Middle frontal gyrus (tissue), 1 donor: ENCODE measurements at regions not wholly inside any gene's neighbourhood (a gene's known extent, or its start where the extent isn't known, plus 50 kb on each side); places are given as distances from the start of the nearest gene placed in this dataset.

ENCODE experiments used
- DNase-seq: peaks from one replicate; pipeline ENCODE4 v3.0.0-alpha.2; 2015; ENCODE audit warnings: low spot score; ENCODE audit errors: extremely low spot score

DNA sequence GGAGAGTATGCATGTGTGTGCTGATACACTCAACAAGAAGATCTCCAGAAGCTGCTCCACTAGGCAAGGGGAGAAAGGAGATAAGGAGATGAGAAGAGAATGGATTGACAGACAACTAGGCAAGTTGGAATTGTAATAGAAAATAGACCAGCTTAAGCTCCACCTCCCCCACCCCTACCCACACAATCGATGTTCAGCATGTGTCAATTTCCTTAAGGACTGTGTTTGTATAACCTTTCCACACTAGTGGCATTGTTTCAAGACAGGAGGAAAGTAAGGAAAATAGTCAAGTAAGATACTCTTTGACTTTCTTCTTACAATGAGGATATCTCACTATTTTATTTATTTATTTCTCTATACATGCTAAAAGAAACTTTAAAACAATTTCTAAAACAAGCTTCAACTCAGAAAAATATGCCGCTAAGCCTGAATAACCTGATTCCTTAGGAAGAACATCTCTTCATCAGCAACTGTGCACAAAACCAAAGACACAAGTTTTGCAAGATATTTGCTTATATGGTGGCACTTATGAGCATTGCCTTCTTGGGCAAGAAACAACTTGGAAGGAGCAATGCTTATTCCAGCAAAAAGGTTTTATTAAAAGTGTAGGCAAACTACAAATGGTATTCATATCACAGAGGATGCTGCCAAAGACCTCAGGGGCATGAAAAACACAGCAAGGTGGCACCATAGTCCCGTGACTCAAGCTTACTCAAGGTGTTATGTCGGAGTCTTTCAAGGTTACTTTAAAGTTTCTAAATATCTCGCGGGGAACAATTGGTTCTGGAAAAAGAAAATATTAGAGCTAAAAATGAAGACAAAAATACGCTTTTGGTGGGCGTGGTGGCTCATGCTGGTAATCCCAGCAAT, 249.1 kb downstream of the COL12A1 start:
- DNase-seq = no peak

DNA sequence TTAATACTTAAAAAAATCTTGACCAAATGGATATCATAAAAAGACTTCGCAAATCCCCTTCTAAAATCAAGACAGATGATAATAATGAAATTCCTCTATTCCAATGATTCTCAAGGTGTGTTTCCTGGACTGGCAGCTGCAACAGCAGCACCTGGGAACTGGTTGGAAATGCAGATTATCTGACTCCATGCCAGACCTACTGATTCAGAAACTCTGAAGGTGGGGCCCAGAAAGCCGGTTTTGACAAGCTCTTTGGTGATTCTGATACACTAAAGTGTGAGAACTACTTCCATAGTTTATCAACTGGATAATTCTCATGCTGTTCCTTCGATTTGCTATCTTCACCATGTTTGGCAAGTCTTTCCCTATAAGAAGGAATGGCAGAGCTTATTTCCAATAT, 252.1 kb downstream of the COL12A1 start:
- DNase-seq = no peak

GRCh38 chr6:74946961-74947360, 258.9 kb downstream of the COL12A1 start:
- DNase-seq = no peak

GRCh38 chr6:74942130-74942529, 263.7 kb downstream of the COL12A1 start:
- no peak for DNase-seq

DNA sequence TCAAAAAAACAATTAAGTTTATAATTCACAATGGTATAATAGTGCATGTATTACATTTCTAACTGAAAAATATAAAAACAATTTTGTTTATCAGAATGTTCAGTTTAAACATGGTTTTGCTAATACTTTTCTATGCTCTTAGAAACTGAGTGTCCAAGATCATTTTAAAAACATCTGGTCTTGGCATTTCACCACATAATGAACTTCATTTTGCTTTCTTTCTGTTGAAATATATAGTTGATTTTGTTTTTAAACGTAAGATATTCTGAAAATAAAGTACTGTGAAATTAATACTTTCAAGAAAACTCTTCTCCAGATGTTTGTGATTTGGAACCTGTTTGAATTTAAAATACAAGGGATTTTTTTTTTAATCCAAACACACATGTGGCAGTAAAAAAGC, 264.4 kb downstream of the COL12A1 start:
- DNase-seq = no peak

DNA sequence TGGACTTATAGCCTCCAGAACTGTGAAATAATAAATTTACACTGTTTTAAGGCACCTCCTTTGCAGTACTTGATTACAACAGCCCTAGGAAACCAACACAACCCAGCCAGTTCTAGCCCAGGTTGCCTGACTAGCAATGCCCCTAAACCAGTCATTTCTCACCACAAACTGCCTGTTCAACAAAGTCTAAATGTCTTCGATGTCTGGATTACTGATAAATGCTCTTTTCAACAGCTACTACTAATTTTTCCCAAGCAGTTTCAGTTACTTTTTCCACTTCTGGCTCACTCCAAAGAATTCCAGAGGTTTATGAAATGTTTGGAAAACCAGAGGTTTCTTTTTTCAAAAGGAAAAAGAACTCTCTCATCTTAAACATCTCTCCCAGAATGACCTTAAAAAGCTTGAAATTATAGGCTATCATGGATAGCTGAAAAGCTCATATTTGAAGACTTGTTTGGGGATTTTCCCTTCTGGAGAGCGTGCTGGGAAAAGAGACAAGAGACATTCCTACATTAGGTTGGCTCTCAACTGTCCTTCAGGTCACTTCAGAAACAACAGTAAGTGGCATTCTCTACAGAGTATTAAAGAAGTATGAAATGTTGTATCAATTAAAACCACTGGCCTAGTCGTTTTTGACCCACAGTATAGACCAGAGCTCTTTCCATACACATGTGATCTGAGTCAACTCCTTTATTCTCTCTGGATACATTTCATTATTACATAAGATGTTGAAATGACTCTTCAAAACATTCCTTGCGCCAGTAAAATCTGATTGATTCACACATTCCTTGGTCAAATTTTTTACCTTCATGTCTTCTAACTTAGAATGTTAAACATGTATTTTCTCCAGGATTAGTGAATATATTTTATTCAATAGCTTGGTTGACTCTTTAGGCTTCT, 265.9 kb downstream of the COL12A1 start:
- DNase-seq = no peak

DNA sequence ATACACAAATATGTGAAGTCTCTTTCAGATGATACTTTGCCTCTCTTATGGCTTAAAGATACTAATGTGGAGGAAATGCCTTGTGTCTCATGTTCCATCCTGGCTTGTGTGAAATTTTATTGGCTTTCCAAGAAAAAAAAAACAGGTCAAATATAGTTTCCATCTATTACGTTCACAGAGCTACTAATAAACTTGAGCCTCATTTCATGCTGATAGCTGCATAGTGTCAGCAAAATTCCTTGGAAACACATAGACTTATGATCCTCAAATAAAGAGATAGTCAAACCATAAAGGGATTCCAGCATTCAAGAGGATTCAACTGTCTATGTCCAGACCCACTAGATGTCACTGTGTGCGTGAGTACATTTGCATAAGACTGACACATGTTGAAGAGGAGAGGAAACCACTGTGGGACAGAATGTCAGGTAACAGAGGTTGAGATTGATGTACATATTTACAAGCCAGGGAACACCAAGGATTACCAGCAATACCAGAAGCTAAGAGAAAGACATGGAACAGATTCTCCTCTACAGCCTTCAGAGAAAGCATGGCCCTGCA, 266.6 kb downstream of the COL12A1 start:
- no peak for DNase-seq

- no peak for DNase-seq
These were observed 267.9 kb downstream of the COL12A1 start for GRCh38 chr6:74937936-74938335.

GRCh38 chr6:74936886-74937285, 269.0 kb downstream of the COL12A1 start:
- DNase-seq = no peak

DNA sequence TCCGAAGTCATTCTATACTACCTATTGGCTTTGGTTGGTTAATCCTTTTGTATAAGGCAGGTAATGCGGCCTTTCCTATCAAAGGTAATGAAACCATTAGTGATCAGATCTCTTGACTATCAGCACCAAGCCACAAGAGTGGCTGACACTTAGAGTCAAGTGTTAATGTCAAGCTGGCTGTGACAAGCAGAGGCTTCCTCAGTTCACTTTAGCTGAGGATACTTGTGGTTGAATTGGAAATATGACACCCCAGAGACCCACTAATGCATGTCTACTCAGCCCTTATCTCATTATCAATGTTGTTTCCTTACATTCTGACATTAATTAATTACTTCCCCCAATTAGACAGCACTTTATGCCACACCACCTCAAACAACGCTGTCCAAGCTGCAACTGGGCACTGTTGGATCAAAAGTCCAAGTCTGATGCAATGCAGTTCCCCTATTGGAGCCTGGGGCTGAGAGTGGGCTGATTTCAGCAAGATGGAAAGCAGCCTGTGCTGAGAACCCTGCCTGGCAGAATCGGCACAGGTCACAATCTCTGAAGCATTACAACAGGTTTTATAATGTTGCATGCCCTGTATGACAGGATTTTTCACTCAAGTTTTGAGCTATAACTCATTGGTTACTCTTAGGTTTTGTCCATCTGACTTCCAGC, 273.5 kb downstream of the COL12A1 start:
- no peak for DNase-seq

GRCh38 chr6:74931558-74931957, 274.3 kb downstream of the COL12A1 start:
- no peak for DNase-seq

DNA sequence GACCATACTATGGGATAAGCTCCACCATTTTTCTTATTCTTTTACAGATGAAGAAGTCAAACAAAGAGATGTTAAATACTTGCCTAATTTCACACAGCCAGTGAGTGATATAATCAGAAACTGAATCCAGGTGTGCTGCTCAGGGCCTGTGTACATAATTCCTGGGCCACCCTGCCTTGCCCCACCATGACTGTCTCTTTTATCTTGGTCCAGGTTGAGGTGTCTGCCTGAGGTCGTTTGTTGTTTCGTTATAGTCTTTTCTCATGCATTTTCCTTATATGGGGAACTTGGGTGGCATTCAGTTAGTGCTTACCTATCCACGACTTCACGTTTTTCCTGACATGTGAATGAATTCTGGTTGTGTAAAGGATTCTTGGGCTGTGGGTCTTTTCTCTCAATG, 277.6 kb downstream of the COL12A1 start:
- no peak for DNase-seq

GRCh38 chr6:74927299-74927698, 278.6 kb downstream of the COL12A1 start:
- DNase-seq = no peak

DNA sequence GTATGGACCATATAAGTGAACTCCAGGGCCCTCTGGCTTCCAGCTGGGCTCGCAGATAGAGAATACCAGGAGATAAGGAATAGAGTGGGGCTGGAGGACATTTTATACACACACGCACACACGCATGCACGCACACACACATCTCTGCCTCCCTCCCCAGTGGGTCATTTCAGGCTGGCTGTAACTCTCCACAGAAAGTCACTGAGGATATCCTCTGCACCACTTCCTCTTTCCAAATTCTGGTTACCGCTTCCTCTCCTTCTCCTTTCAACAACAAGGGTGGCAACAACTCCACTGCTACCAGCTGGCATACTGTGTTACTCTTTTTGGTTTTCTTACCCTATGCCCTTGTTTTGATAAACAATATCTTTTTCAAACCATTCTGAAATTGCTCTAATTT, 280.2 kb downstream of the COL12A1 start:
- no peak for DNase-seq

DNA sequence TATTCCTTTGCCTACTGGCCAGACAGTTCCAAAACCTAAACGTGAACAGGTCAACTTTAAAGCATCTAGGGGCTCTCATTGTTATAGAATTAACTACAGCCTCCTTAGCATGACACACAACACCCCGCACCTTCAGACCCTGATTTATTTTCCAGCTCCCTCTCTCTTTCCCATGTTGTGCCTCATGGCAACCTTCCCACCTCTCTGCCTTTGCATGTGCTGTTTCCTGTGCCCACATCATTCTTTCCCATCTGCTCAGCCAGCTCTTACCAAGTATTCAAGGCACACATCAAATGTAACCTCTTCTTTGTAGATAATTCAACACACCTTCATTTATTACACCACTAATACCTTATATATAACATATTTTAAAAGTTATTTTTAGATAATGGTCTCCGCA, 291.0 kb downstream of the COL12A1 start:
- no peak for DNase-seq

GRCh38 chr6:74912234-74912633, 293.6 kb downstream of the COL12A1 start:
- DNase-seq = no peak

GRCh38 chr6:74902846-74903245, 303.0 kb downstream of the COL12A1 start:
- no peak for DNase-seq

DNA sequence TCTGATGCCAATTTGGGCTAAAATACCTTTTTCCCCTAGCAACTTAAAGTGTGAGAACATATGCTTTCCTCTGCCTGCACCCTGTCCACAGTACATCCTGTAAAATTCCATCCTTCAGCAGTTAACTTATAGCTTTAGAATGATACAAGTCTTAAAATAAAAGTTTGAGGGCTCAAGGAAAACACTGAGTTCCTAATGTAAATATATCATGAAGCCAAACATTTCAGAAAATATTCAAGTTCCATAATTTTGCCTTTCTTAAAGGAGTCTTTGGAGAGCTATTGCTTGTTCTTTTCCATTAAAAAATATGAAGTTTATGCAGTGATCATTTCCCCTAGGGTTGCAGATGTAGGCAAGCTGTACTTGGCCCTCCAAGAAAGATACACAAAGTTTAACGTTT, 303.8 kb downstream of the COL12A1 start:
- DNase-seq = no peak

DNA sequence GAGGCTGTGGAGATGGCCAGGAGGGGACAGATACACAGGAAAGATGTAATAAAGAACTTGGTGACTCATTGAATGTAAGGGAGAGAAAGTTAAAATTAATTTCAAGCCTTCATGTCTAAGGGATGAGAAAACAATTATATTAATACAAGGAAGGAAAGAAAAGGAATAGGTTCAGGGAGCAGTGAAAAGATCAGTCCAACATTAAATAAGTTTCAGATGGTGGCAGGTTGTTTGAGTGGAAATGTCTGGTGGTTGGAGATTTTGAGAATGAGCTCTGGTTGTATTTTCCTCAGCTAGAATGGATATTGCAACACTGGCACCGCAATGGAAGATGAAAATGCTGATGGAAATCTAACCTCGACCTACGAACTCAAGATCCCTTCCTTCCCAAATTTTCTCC, 304.3 kb downstream of the COL12A1 start:
- DNase-seq = no peak

DNA sequence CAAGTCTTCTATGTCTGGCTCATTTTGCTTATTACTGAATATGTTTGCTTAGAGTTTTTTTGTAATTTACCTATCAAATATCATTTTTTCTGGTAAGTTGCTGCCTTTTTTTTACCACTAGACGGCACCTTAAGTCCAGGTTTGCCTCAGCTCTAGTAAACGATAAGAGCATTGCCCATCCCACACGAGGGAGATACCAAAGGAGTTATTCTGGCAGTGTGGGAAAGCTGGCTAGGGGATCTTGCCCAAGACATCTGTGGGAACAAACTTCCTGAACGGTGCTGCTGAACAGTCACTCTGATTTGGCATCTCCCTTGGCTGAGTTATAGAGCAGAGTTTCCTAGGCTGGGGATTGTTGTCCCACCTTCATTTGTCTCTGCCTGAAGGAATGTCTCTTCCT, 306.4 kb downstream of the COL12A1 start:
- DNase-seq = no peak

- DNase-seq = no peak
These were observed 313.8 kb downstream of the COL12A1 start for GRCh38 chr6:74892091-74892490.
